ENCODE measurements at regions not wholly inside any gene's neighbourhood (a gene's known extent, or its start where the extent isn't known, plus 50 kb on each side); places are given as distances from the start of the nearest gene placed in this dataset.

DNA sequence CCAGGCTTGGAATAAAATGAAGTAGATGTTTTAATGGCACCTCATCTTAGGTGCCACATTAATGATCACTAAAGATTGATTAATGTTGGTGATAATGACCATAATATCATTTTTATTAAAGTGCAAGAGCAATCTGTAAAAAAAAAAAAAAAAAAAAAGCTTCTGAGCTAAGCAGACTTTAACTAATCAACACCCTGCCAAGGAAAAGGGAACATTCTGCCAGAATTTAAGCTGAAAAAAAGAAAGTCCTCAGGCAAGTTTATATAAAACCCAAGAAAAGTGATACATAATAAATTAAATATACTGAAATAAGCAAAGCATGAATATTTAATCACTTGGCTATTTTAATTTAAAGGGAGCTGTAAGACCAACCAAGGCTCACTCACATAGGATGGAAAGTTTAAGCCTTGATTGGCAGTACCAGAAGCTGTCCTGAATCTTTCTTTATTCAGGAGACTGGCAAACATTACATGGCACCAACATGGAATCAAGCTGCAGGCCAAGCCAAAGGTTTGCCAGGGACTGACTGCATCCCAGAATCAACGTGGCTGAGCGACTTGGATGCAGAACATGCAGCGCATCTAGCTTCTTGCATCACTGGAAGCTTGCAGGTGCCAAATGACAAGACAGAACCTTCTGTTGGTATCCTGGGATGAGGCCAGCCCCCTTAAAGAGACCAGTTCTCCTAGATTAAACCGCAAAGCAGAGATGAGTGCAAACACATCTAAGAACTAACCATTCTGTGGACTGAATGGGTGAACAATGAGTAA, 413.6 kb downstream of the ENC1 start:
- Mint-ChIP-seq H3K9me3 (peaks cover 19% of the 10 kb centered on the region), H3K27ac (no peak overlapping the region), H3K4me3 (no peak overlapping the region), H3K27me3 (ENCODE audit: insufficient read depth, low read depth, poor library complexity) (no peaks in the 10 kb centered on the region), H3K4me1 (no peaks in the 10 kb centered on the region), H3K36me3 (ENCODE audit: low read depth) (peaks cover 17% of the 10 kb centered on the region; the same call in 2 of the 3 replicates)
- Histone ChIP-seq H3K4me3 (no peak overlapping the region), H3K36me3 (ENCODE audit: insufficient read depth) (peaks cover 9% of the 10 kb centered on the region; the same call in 1 of the 2 replicates), H3K4me2 (no peak overlapping the region), H3K27me3 (ENCODE audit: insufficient read depth) (no peaks in the 10 kb centered on the region), H4K20me1 (replicated peaks; ENCODE audit: insufficient read depth) (no peaks in the 10 kb centered on the region), H3K9me2 (ENCODE audit: insufficient read depth) (peaks cover 16% of the 10 kb centered on the region; the same call in 1 of the 2 replicates), H3K79me2 (replicated peaks; ENCODE audit: insufficient read depth) (no peaks in the 10 kb centered on the region), H3F3A (replicated peaks; ENCODE audit: low read depth) (no peaks in the 10 kb centered on the region), H2AFZ (no peak overlapping the region), H3K27ac (ENCODE audit: low read depth) (no peak overlapping the region), H3K4me1 (ENCODE audit: insufficient read depth) (no peaks in the 10 kb centered on the region)
- DNase-seq (ENCODE audit: low spot score), result no peak
- ATAC-seq, result no peak
- TF ChIP-seq NANOG (IDR thresholded peaks at IDR 0.05; ENCODE audit: borderline replicate concordance) (no peak), JUNB (IDR thresholded peaks at IDR 0.05; ENCODE audit: unreplicated experiment) (no peak), EZH2 (IDR thresholded peaks at IDR 0.05; ENCODE audit: low read depth, unreplicated experiment) (no peak), CREB1 (CRISPR knock-in tag; IDR thresholded peaks at IDR 0.05; ENCODE audit: low read depth) (no peak), ZNF331 (CRISPR knock-in tag; IDR thresholded peaks at IDR 0.05; ENCODE audit: low read depth) (no peak), ZNF114 (CRISPR knock-in tag; IDR thresholded peaks at IDR 0.05) (no peak), STAT1 (IDR thresholded peaks at IDR 0.05; ENCODE audit: unreplicated experiment) (no peak), EZH2phosphoT487 (IDR thresholded peaks at IDR 0.05; ENCODE audit: unreplicated experiment) (no peak), POLR2AphosphoS5 (IDR thresholded peaks at IDR 0.05; ENCODE audit: low read depth) (no peak)
- TF ChIP-seq, protein P1, sequence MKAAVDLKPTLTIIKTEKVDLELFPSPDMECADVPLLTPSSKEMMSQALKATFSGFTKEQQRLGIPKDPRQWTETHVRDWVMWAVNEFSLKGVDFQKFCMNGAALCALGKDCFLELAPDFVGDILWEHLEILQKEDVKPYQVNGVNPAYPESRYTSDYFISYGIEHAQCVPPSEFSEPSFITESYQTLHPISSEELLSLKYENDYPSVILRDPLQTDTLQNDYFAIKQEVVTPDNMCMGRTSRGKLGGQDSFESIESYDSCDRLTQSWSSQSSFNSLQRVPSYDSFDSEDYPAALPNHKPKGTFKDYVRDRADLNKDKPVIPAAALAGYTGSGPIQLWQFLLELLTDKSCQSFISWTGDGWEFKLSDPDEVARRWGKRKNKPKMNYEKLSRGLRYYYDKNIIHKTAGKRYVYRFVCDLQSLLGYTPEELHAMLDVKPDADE (IDR thresholded peaks at IDR 0.05), result no peak
- TF ChIP-seq, protein P2, sequence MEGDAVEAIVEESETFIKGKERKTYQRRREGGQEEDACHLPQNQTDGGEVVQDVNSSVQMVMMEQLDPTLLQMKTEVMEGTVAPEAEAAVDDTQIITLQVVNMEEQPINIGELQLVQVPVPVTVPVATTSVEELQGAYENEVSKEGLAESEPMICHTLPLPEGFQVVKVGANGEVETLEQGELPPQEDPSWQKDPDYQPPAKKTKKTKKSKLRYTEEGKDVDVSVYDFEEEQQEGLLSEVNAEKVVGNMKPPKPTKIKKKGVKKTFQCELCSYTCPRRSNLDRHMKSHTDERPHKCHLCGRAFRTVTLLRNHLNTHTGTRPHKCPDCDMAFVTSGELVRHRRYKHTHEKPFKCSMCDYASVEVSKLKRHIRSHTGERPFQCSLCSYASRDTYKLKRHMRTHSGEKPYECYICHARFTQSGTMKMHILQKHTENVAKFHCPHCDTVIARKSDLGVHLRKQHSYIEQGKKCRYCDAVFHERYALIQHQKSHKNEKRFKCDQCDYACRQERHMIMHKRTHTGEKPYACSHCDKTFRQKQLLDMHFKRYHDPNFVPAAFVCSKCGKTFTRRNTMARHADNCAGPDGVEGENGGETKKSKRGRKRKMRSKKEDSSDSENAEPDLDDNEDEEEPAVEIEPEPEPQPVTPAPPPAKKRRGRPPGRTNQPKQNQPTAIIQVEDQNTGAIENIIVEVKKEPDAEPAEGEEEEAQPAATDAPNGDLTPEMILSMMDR (conservative IDR thresholded peaks at IDR 0.05; ENCODE audit: low read depth in 2 of 2), result no peak
- TF ChIP-seq, protein P3, sequence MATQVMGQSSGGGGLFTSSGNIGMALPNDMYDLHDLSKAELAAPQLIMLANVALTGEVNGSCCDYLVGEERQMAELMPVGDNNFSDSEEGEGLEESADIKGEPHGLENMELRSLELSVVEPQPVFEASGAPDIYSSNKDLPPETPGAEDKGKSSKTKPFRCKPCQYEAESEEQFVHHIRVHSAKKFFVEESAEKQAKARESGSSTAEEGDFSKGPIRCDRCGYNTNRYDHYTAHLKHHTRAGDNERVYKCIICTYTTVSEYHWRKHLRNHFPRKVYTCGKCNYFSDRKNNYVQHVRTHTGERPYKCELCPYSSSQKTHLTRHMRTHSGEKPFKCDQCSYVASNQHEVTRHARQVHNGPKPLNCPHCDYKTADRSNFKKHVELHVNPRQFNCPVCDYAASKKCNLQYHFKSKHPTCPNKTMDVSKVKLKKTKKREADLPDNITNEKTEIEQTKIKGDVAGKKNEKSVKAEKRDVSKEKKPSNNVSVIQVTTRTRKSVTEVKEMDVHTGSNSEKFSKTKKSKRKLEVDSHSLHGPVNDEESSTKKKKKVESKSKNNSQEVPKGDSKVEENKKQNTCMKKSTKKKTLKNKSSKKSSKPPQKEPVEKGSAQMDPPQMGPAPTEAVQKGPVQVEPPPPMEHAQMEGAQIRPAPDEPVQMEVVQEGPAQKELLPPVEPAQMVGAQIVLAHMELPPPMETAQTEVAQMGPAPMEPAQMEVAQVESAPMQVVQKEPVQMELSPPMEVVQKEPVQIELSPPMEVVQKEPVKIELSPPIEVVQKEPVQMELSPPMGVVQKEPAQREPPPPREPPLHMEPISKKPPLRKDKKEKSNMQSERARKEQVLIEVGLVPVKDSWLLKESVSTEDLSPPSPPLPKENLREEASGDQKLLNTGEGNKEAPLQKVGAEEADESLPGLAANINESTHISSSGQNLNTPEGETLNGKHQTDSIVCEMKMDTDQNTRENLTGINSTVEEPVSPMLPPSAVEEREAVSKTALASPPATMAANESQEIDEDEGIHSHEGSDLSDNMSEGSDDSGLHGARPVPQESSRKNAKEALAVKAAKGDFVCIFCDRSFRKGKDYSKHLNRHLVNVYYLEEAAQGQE (IDR thresholded peaks at IDR 0.05; ENCODE audit: unreplicated experiment), result no peak
- TF ChIP-seq, protein P4, sequence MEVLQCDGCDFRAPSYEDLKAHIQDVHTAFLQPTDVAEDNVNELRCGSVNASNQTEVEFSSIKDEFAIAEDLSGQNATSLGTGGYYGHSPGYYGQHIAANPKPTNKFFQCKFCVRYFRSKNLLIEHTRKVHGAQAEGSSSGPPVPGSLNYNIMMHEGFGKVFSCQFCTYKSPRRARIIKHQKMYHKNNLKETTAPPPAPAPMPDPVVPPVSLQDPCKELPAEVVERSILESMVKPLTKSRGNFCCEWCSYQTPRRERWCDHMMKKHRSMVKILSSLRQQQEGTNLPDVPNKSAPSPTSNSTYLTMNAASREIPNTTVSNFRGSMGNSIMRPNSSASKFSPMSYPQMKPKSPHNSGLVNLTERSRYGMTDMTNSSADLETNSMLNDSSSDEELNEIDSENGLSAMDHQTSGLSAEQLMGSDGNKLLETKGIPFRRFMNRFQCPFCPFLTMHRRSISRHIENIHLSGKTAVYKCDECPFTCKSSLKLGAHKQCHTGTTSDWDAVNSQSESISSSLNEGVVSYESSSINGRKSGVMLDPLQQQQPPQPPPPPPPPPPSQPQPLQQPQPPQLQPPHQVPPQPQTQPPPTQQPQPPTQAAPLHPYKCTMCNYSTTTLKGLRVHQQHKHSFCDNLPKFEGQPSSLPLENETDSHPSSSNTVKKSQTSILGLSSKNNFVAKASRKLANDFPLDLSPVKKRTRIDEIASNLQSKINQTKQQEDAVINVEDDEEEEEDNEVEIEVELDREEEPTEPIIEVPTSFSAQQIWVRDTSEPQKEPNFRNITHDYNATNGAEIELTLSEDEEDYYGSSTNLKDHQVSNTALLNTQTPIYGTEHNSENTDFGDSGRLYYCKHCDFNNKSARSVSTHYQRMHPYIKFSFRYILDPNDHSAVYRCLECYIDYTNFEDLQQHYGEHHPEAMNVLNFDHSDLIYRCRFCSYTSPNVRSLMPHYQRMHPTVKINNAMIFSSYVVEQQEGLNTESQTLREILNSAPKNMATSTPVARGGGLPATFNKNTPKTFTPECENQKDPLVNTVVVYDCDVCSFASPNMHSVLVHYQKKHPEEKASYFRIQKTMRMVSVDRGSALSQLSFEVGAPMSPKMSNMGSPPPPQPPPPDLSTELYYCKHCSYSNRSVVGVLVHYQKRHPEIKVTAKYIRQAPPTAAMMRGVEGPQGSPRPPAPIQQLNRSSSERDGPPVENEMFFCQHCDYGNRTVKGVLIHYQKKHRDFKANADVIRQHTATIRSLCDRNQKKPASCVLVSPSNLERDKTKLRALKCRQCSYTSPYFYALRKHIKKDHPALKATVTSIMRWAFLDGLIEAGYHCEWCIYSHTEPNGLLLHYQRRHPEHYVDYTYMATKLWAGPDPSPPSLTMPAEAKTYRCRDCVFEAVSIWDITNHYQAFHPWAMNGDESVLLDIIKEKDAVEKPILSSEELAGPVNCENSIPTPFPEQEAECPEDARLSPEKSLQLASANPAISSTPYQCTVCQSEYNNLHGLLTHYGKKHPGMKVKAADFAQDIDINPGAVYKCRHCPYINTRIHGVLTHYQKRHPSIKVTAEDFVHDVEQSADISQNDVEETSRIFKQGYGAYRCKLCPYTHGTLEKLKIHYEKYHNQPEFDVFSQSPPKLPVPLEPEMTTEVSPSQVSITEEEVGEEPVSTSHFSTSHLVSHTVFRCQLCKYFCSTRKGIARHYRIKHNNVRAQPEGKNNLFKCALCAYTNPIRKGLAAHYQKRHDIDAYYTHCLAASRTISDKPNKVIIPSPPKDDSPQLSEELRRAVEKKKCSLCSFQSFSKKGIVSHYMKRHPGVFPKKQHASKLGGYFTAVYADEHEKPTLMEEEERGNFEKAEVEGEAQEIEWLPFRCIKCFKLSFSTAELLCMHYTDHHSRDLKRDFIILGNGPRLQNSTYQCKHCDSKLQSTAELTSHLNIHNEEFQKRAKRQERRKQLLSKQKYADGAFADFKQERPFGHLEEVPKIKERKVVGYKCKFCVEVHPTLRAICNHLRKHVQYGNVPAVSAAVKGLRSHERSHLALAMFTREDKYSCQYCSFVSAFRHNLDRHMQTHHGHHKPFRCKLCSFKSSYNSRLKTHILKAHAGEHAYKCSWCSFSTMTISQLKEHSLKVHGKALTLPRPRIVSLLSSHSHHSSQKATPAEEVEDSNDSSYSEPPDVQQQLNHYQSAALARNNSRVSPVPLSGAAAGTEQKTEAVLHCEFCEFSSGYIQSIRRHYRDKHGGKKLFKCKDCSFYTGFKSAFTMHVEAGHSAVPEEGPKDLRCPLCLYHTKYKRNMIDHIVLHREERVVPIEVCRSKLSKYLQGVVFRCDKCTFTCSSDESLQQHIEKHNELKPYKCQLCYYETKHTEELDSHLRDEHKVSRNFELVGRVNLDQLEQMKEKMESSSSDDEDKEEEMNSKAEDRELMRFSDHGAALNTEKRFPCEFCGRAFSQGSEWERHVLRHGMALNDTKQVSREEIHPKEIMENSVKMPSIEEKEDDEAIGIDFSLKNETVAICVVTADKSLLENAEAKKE (CRISPR knock-in tag; IDR thresholded peaks at IDR 0.05), result no peak

Measured in GM23338 (cell line).